Body of pancreas (tissue), 4 donors: ENCODE measurements at regions not wholly inside any gene's neighbourhood (a gene's known extent, or its start where the extent isn't known, plus 50 kb on each side); places are given as distances from the start of the nearest gene placed in this dataset.

Source experiments
- POLR2A ChIP-seq, 3 donors: fragments of 450-650 bp; IDR thresholded peaks; one replicate each; pipeline ENCODE4 v1.6.1; 2016; ENCODE audit warnings: antibody characterized with exemption in 3 of 3, mild to moderate bottlenecking in 2 of 3
- TF ChIP-seq, protein P1 (sequence below), 7 experiments: fragments of 450-650 bp in 4 of 7; fragments of 200-600 bp in 3 of 7; sonication (generic) in 3 of 7; IDR thresholded peaks; one replicate each; pipeline ENCODE4 v1.5.1; 2016 to 2019; ENCODE audit warnings: antibody characterized with exemption in 7 of 7

DNA sequence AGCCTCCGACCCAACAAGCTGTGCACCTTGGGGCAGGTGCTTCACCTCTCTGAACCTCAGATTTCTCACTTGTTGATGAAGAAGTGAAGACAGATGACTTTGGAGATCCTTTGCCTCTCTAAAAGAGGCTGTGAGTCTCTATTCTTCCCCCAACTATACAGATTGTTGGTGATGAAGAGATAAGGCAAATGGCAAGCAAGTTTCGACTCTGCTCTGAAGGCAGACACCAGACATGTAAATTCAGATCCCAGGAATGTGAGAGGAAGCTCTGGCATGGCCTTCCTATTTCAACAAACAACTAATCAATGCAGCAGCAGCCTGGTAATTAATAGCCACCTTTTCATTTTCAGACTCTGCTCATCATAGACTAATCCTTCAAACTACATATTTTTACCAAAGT lies 74.2 kb upstream of the EGR2 start:
- TF ChIP-seq, protein P1, sequence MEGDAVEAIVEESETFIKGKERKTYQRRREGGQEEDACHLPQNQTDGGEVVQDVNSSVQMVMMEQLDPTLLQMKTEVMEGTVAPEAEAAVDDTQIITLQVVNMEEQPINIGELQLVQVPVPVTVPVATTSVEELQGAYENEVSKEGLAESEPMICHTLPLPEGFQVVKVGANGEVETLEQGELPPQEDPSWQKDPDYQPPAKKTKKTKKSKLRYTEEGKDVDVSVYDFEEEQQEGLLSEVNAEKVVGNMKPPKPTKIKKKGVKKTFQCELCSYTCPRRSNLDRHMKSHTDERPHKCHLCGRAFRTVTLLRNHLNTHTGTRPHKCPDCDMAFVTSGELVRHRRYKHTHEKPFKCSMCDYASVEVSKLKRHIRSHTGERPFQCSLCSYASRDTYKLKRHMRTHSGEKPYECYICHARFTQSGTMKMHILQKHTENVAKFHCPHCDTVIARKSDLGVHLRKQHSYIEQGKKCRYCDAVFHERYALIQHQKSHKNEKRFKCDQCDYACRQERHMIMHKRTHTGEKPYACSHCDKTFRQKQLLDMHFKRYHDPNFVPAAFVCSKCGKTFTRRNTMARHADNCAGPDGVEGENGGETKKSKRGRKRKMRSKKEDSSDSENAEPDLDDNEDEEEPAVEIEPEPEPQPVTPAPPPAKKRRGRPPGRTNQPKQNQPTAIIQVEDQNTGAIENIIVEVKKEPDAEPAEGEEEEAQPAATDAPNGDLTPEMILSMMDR (IDR thresholded peaks at IDR 0.05), result no peak
- no peak for TF ChIP-seq POLR2A (IDR thresholded peaks at IDR 0.05)
